HG02852 (cell line): ENCODE measurements at regions not wholly inside any gene's neighbourhood (a gene's known extent, or its start where the extent isn't known, plus 50 kb on each side); places are given as distances from the start of the nearest gene placed in this dataset.
"Not testable (repeated sequence)": the region's sequence is repeated elsewhere in the genome, so short reads cannot be mapped to it uniquely, and the experiment has no call there.

Experiments
- ATAC-seq: cut with Tn5 transposase; IDR thresholded peaks from one replicate; pipeline ENCODE4 v1.9.1; 2021; ENCODE audit warnings: mild to moderate bottlenecking, moderate library complexity; ENCODE audit not compliant: unreplicated experiment

GRCh38 chr19:29154163-29154562, 58.8 kb downstream of the UQCRFS1 start:
- no peak for ATAC-seq

DNA sequence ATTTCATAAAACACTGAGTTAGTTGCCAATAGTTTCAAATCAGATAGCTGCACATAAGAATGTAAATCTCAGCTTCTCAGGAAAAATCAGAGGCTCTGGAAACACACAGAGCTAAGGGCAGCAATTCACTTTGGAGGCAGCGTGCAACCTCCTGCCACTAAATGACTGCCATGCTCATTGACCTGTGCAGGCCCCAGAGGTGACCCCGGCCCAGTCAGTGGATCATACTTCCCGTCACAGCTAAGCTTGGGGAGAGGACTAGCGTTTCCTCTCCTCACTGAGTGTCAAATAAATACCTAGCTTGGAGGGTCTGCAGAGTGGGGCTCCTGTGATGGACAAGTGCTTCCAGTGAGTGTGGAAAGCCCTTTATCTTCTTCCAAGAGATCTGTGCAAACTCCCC, 67.2 kb downstream of the UQCRFS1 start:
- no peak for ATAC-seq

- ATAC-seq: no peak
Observed at GRCh38 chr19:29143183-29143582, 69.8 kb downstream of the UQCRFS1 start.

GRCh38 chr19:29139227-29139626, 73.7 kb downstream of the UQCRFS1 start:
- ATAC-seq: no peak

GRCh38 chr19:29138206-29138605, 74.7 kb downstream of the UQCRFS1 start:
- not testable (repeated sequence) for ATAC-seq

DNA sequence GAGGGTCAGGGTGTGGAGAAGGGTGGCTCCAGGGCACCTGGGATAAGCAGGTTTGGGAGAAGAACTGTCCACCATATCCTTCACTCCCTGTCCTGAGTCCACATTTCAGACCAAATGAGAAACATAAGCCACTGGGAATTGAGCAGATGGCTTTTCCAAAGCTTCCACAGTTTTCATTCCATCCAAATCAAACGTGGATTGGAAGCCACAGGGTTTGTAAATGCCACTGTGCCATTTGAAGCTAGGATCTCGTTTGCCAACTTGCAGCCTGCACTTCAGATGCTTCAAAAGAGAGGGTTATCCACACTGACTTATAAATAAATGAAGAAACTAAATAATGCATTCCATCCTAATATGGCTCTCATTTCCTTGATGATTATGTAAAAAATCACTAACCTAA, 81.5 kb downstream of the UQCRFS1 start:
- ATAC-seq: no peak

- ATAC-seq: no peak
Observed at GRCh38 chr19:29129148-29129547, 83.8 kb downstream of the UQCRFS1 start.

DNA sequence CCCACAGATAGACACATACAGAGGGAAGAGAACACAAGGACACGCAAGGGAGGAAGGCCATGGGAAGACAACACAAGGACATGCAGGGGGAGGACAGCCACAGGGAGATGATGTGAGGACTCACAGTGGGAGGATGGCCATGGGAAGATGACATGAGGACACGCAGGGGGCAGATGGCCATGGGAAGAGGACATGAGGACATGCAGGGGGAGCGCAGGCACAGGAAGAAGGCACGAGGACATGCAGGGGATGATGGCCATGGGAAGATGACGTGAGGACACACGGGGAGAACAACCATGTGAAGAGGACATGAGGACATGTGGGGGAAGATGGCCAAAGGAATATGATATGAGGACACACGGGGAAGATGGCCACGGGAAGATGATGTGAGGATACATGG, 84.7 kb downstream of the UQCRFS1 start:
- no peak for ATAC-seq

DNA sequence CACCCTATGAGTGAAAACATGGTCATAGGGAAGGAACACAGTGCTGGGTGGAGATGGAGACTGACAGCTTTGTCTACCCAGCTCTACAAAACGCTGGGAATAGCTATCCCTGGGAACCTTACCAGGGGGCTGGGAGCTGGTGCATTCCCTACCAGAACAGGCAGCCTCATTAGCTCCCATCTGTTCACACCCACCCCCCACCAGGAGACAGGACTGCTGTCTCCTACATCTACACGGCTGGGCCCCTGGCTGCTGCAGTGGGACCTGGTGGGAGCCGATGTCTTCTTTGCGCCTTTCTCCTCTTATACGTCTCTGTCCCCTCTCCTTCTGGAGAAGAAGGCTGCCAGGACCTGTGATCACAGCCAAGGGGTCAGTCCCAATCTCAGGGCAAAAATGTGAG, 90.8 kb downstream of the UQCRFS1 start:
- ATAC-seq: no peak

DNA sequence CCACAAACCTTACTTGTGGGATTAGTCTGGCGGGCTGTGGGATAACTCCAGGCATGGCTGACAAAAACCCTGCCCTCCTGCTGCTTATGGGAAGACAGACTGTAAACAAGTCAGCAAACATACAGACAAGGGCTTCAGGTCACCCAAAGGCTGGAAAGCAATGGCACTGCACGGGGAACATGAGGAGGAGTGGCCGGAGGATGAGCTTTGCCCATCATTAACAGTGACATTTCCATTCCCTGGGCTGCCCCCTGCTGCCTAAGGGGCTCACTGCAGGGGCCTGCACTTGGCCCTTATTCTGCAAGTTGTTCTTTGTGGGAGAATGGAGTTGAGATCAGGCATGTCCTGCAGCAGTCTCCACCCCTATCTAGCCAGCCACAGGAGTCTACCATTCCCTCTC, 91.3 kb downstream of the UQCRFS1 start:
- ATAC-seq: no peak

GRCh38 chr19:29120466-29120865, 92.5 kb downstream of the UQCRFS1 start:
- ATAC-seq: no peak

DNA sequence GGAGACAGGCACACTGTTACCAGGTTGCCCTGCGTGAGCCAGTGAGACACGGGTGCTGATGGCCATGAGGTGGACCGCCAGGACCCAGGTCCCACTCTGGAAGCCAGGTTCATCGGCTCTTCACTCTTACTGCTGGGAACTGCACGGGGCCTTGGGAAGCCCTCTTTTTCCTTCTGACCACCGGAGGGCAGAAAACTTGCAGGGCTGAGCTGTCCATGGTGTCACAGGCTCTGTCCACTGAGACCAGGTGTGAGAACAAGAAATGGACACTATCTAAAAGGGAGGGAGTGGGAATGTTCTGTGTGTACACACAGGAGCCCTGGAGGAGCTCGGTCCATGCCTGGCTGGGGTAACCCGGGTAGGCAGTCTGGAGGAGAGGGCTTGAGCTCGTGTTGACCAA, 93.4 kb downstream of the UQCRFS1 start:
- no peak for ATAC-seq

DNA sequence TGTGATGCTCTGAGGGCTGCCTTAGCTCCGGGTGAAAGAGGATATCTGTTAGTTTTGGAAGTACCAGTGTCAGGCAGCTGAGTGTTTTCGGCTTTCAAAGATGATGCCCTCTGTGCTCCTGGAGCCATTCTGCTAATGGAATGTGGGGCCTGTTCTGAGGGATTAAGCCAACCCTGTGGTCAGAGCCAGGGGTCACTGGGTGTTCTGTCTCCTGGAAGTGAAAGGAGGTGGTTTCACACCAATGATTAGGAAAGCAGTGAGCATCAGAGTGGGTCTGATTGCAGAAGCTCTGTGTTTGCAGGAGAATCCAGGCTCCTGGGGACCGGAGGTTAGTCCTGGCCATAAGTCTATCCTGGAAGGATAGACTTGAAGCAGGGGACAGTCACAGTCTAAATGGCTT, 94.6 kb downstream of the UQCRFS1 start:
- ATAC-seq: no peak

DNA sequence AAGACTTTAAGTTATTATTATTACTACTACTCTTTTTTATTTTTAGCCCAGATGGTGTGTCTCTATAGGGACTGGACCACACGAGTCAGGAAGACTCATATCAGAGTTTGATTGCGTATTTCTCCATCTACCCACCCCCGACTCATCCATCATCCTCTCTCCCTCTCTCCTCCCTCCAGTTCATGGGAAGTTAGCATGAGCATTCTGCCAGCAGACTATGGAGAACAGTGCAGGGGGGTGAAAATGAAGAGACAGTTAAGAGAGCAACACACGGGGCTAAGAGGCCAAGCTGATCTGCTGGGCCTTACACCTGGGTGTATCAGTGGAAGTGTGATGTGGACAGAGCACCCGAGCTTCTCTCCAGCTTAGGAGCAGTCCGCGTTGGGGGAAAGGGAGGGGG, 95.0 kb downstream of the UQCRFS1 start:
- ATAC-seq: no peak

- no peak for ATAC-seq
Observed at GRCh38 chr19:29115181-29115580, 97.8 kb downstream of the UQCRFS1 start.

GRCh38 chr19:29113838-29114237, 99.1 kb downstream of the UQCRFS1 start:
- ATAC-seq: no peak

DNA sequence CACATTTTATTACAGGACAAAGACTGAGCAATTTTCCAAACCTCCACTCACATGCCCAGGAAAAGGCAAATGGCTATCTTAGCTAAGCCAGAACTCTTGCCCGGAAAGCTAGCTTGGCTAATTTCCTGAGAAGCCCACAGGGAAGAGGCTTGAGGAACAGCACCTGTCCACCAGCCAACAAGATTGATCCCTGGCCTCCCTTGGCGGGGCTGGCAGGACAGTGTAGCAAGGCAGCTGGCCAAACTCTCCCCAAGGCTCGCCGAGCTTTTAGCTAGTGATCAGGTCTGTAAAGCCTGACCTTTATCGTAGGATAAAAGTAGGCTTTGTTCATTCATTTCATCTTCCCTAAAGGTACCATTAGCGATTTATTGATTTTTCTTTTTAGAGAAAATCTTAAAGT, 101.4 kb downstream of the UQCRFS1 start:
- ATAC-seq: no peak

- ATAC-seq: no peak
Observed at GRCh38 chr19:29107831-29108230, 105.1 kb downstream of the UQCRFS1 start.

- no peak for ATAC-seq
Observed at GRCh38 chr19:29106346-29106885, 106.5 kb downstream of the UQCRFS1 start.

- no peak for ATAC-seq
Observed at GRCh38 chr19:29105629-29106292, 107.2 kb downstream of the UQCRFS1 start.

GRCh38 chr19:29104605-29105241, 108.2 kb downstream of the UQCRFS1 start:
- no peak for ATAC-seq

- ATAC-seq: no peak
Observed at GRCh38 chr19:29098863-29099481, 114.0 kb downstream of the UQCRFS1 start.
